ENCODE measurements at regions not wholly inside any gene's neighbourhood (a gene's known extent, or its start where the extent isn't known, plus 50 kb on each side); places are given as distances from the start of the nearest gene placed in this dataset.
"Not testable (repeated sequence)": the region's sequence is repeated elsewhere in the genome, so short reads cannot be mapped to it uniquely, and the experiment has no call there.

GRCh38 chr9:41018948-41019347 is 109.5 kb downstream of the FOXD4L6 start:
- H3K4me3 ChIP-seq (ENCODE audit: low read length), result not testable (repeated sequence)

DNA sequence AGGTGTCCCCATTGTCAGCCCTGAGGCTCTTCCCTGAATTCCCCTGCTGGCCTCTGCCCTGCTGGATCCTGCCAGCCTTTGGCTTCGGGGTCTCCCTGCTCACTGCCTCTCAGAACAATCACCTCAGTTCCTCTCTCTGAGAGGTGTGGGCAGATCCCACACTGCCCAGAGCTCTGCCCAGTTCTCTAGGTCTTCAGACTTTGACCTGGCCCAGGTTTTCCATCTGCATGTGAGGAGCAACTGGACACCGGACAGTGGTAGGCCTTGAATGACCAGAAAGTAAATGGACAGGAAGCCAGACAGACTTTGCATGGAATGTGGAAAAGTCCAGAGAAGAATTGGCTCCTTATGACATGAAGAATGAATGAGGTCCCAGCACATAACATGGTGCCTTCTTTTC is 111.8 kb downstream of the FOXD4L6 start:
- H3K4me3 ChIP-seq (ENCODE audit: low read length), result not testable (repeated sequence)

GRCh38 chr9:40999952-41000700 is 128.4 kb downstream of the FOXD4L6 start:
- not testable (repeated sequence) for H3K4me3 ChIP-seq (ENCODE audit: low read length)

GRCh38 chr9:40995490-40995889 is 133.0 kb downstream of the FOXD4L6 start:
- H3K4me3 ChIP-seq (ENCODE audit: low read length), result not testable (repeated sequence)

GRCh38 chr9:40993842-40994241 is 134.6 kb downstream of the FOXD4L6 start:
- not testable (repeated sequence) for H3K4me3 ChIP-seq (ENCODE audit: low read length)

- peak overlapping the region; percentile 57 for H3K4me3 ChIP-seq (ENCODE audit: low read length)
Observed at GRCh38 chr9:40993375-40993774, 135.1 kb downstream of the FOXD4L6 start.

DNA sequence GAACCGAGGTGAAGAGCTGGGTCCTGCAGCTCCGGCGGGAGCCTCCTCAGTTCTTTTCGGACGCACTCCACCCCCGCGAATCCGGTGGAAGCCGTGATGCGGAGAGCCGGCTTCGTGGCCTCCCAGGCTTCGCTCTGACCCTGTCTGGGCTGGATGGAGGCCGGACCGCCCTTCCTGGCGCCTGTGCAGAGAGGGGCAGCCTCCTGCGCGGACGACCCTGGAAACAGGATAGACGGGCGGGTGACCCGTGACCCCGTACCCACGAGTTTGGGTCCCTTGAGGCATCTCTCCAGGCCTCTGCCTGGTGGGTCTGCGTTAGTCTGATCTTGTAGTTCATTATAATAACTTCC is 136.0 kb downstream of the FOXD4L6 start:
- H3K4me3 ChIP-seq (ENCODE audit: low read length), result peak overlapping the region; percentile 69

GRCh38 chr9:40991741-40992471 is 136.6 kb downstream of the FOXD4L6 start:
- peak overlapping the region; percentile 69 for H3K4me3 ChIP-seq (ENCODE audit: low read length)

DNA sequence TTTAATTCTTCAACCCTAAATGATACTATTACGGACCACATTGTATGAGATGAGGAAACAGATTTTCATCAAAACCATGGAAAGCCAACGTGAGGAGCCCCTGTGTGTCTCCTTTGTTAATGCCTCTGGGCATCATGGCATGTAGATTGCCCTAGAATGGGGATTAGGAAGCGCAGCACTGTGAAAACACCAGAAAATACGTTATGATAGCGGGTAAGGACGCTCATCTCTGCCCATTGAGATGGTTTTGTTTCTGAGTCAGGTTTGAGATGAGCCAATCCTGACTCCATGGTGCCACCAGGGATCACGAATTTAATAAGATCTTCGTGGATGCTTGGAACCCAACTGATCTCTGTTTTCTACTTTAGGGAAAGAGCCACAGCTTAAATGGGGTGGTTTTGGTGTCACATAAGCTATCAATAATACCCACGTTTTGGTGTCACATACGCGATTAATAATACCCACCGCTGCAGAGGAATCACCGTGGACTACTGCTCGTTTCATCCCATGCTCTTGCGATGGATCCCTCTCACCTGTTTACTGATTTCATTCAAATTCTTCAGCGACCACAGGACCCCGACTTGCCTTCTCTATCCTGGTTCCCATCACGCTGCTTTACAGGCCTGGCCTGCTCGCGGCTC is 137.3 kb downstream of the FOXD4L6 start:
- H3K4me3 ChIP-seq (ENCODE audit: low read length), result peak overlapping the region; percentile 69

DNA sequence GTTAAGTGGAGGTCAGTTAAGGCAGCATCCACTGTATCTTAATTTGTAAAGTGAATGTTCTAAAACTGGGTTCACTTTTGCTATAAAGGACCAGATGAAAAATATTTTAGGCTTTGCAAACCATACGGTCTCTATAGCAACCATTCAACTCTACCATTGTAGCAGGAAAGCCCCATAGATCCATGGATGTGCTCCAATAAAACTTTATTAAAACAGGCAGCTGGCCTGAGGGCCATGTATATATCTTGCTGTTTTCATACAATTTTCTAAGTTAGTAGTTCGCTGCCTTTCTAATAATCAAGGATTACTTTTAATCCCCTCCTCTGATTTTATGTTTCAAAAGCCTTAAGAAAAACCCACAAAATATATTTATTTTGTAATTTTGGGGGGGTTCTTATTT is 142.1 kb downstream of the FOXD4L6 start:
- H3K4me3 ChIP-seq (ENCODE audit: low read length), result not testable (repeated sequence)

DNA sequence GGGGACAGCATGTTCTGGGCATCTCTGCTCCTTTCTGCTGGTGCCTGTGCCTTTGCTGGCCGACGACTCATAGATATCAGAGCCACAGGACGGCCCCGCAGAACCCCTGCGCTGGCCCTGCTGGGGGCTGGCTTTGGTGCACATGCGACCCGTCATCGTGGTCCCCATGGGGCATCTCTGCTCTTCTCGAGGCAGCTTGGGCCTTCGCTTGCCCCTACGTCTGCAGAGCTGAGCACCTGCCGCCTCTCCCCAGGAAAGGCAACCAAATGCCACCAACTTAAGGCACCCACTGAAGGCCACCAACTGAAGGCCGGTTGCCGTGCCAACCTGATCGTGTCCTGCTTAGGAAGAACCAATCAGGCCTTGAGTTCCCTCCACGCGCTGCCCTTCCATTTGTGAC is 153.1 kb downstream of the FOXD4L6 start:
- not testable (repeated sequence) for H3K4me3 ChIP-seq (ENCODE audit: low read length)

DNA sequence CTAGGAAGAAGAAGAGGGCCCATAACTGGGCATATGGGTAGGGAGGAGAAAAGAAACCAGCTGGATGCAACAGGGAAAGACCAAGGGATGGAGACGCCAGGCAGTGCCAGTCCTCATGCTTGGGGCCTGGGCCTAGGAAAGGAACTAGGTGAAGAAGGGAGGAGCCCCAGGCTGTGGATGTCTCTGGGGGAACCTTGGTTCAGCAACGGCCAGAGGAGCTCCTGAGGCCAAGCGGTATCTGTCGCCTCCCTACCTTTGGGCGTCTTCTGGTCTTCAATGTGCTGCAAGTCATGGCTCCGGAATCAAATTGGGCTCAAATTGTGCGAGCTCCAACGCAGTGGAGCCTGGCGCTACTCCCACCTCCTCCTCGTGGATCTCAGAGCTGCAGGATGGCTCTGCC is 153.6 kb downstream of the FOXD4L6 start:
- not testable (repeated sequence) for H3K4me3 ChIP-seq (ENCODE audit: low read length)

DNA sequence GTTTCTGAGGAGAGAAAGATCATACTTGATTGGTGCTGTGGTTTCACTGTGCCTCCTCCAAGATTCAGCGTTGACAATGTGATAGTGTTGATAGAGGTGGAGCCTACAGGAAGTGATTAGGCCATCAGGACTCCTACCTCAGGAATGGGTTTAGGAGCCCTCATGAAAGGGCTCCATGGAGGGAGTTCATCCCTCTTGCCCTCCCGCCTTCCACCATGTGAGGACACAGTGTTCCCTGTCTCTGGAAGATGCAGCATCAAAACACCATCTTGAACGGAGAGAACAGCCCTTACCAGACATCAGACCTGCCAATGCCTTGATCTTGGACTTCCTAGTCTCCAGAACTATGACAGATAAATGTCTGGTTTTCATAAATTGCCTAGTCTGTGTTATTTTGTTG is 156.7 kb downstream of the FOXD4L6 start:
- not testable (repeated sequence) for H3K4me3 ChIP-seq (ENCODE audit: low read length)

DNA sequence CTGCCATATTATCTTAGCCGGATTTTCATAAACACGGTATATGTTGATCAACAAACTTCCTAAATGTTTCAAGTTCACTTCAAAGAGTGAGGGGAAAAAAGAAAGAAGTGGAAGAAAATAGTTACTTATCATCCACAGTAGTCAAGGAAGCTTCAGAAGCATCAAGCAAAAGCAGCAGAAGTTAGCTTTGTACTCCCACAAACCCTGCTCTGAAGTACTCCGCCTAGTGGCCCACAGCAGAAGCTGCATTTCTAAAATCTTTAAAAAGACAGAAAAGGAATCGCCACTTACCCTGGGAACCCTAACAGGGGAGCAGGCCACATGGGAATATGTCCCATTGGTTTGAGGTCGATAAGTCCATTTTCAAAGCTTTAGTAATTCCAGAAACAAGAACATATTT is 158.1 kb downstream of the FOXD4L6 start:
- not testable (repeated sequence) for H3K4me3 ChIP-seq (ENCODE audit: low read length)

- H3K4me3 ChIP-seq (ENCODE audit: low read length), result not testable (repeated sequence)
Observed at GRCh38 chr9:40962461-40962860, 166.0 kb downstream of the FOXD4L6 start.

DNA sequence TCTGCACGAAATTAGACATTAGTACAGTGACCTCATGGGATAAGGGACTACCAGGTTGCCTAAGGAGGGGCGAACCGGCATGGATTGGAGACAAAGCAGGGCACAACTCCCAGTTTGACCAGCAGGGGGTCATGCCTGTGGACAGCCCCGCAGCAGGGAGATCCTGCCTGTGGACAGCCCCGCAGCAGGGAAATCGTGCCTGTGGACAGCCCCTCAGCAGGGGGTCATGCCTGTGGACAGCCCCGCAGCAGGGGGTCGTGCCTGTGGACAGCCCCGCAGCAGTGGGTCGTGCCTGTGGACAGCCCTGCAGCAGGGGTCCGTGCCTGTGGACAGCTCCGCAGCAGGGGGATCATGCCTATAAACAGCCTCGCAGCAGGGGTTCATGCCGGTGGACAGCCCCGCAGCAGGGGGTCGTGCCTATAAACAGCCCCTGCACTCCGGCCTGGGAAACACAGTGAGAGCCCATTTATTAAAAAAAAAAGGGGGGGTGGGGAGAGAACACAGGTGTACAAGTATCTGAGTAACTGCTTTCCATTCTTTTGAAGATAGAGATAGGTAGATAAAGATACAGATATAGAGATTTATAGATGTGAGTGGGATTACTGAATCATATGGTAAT is 176.5 kb downstream of the FOXD4L6 start:
- not testable (repeated sequence) for H3K4me3 ChIP-seq (ENCODE audit: low read length)

DNA sequence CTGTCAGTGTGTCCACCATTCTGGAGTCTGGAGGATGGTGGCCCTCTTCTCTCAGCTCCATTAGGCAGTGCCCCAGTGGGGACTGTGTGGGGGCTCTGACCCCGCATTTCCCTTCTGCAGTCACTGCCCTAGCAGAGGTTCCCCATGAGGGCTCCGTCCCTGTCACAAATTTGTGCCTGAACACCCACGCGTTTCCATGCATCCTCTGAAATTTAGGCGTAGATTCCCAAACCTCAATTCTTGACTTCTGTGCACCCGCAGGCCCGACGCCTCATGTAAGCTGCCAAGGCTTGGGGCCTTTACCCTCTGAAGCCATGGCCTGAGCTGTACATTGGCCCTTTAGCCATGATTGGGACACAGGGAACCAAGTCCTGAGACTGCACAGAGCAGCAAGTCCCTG is 182.3 kb downstream of the FOXD4L6 start:
- H3K4me3 ChIP-seq (ENCODE audit: low read length), result not testable (repeated sequence)

GRCh38 chr9:40942730-40943129 is 185.8 kb downstream of the FOXD4L6 start:
- H3K4me3 ChIP-seq (ENCODE audit: low read length), result not testable (repeated sequence)

DNA sequence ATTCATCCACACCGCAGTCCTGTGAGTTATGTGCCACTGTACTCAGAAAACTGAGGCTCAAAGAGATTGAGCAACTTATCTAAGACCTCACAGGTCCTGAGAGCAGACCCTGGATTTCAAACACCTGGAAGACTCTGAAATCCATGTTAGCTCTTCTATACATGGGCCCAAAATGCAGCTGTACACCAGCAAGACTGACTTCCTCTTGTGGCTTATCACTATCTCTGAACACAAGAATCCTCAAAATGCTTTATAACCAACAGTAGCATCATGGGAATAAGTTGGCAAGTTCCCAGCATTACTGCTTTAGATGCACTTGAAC is 188.6 kb downstream of the FOXD4L6 start:
- H3K4me3 ChIP-seq (ENCODE audit: low read length), result not testable (repeated sequence)

DNA sequence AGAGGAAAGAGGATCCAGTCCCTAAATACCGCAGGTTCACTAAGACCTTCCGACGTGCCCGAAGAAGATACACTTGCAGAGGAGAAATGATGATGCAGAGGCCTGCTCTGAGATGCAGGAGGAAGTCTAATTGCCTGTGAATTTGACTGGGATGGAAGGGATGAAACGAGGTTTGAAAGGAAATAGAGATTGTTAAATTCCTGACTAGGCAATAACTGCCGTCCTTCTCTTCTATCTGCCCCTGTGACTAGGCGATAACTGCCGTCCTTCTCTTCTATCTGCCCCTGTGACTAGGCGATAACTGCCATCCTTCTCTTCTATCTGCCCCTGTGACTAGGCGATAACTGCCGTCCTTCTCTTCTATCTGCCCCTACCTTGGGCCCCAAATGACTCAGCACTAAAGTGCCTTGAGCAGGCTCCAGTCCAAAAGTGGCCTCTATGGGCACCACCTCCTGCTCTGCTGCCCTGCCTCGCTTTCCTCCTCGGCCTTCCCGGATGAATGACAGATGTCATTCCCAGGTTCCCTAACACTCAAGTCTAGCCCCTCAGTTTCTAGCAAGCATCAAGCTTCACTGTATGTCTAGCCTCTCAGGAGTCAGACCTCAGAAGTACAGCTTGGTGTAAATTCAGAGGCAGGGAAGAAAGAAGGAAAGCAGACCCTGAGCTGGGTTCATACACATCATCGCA is 189.1 kb downstream of the FOXD4L6 start:
- not testable (repeated sequence) for H3K4me3 ChIP-seq (ENCODE audit: low read length)

All from GM08714 (cell line).